OCI-LY3 (cell line): ENCODE measurements at regions not wholly inside any gene's neighbourhood (a gene's known extent, or its start where the extent isn't known, plus 50 kb on each side); places are given as distances from the start of the nearest gene placed in this dataset.

Experiments used
- H2AFZ ChIP-seq: fragments of 200-600, 300-600 bp; shearing (Covaris generic); 2 replicates; pipeline ENCODE4 v1.6.0; 2014; ENCODE audit warnings: antibody characterized with exemption, low read depth, low read length
- H3K27ac ChIP-seq: fragments of 200-600, 300-600 bp; sonication (generic); 2 replicates; pipeline ENCODE4 v1.5.1; 2014; ENCODE audit warnings: mild to moderate bottlenecking, low read length, moderate library complexity, mixed read lengths
- H3K27me3 ChIP-seq: fragments of 200-600, 300-600 bp; sonication (generic); 2 replicates; pipeline ENCODE4 v1.6.1; 2014; ENCODE audit warnings: low read depth, low read length, mixed read lengths
- H3K36me3 ChIP-seq: fragments of 200-600, 300-600 bp; sonication (generic); replicated peaks from 2 replicates; pipeline ENCODE3; 2014; ENCODE audit warnings: low read depth, low read length, mixed read lengths
- H3K4me1 ChIP-seq: fragments of 300-600, 200-600 bp; sonication (generic); 2 replicates; pipeline ENCODE4 v1.6.1; 2014; ENCODE audit warnings: low read length, mixed read lengths
- H3K4me2 ChIP-seq: fragments of 200-600, 300-600 bp; sonication (generic); 2 replicates; pipeline ENCODE4 v1.6.1; 2014; ENCODE audit warnings: low read length, mixed read lengths
- H3K4me3 ChIP-seq: fragments of 300-600, 200-600 bp; sonication (generic); 2 replicates; pipeline ENCODE4 v1.5.1; 2014; ENCODE audit warnings: antibody characterized with exemption, mild to moderate bottlenecking, low read length, moderate library complexity
- H3K79me2 ChIP-seq: fragments of 300-600, 200-600 bp; shearing (Covaris generic); 2 replicates; pipeline ENCODE4 v1.6.1; 2014; ENCODE audit warnings: mild to moderate bottlenecking, low read length, mixed read lengths
- H3K9ac ChIP-seq: fragments of 300-600, 200-600 bp; shearing (Covaris generic); 2 replicates; pipeline ENCODE4 v1.6.0; 2014; ENCODE audit warnings: mild to moderate bottlenecking, low read length, moderate library complexity
- H3K9me3 ChIP-seq: fragments of 200-600, 300-600 bp; shearing (Covaris generic); 2 replicates; pipeline ENCODE4 v1.6.1; 2014; ENCODE audit warnings: low read length, mixed read lengths; ENCODE audit not compliant: insufficient read depth
- H4K20me1 ChIP-seq: fragments of 200-600, 300-600 bp; sonication (generic); 2 replicates; pipeline ENCODE4 v1.6.1; 2016; ENCODE audit warnings: low read length, mixed read lengths; ENCODE audit not compliant: insufficient read depth
- CTCF ChIP-seq: fragments of 200-600, 300-600 bp; sonication (generic); IDR thresholded peaks from 2 replicates; pipeline ENCODE4 v1.5.1; 2014; ENCODE audit warnings: antibody characterized with exemption, low read length, low read depth
- EZH2phosphoT487 ChIP-seq: fragments of 200-600 bp; shearing (Covaris generic); IDR thresholded peaks from 2 replicates; pipeline ENCODE4 v1.6.1; 2018; ENCODE audit warnings: antibody characterized with exemption, mixed run types, low read depth

GRCh38 chr21:28731700-28732321, 260.9 kb downstream of the LTN1 start:
- no peaks in the 10 kb centered on the region for H3K4me1 ChIP-seq
- TF ChIP-seq EZH2phosphoT487 (no peak), CTCF (no peak)
- H3K27ac ChIP-seq, result no peak overlapping the region
- no peaks in the 10 kb centered on the region for H4K20me1 ChIP-seq
- H3K27me3 ChIP-seq, result no peaks in the 10 kb centered on the region
- no peaks in the 10 kb centered on the region for H3K79me2 ChIP-seq
- no peak overlapping the region for H3K4me3 ChIP-seq
- no peak overlapping the region for H3K4me2 ChIP-seq
- H3K36me3 ChIP-seq, result no peaks in the 10 kb centered on the region
- H3K9ac ChIP-seq, result no peak overlapping the region
- H2AFZ ChIP-seq, result no peak overlapping the region
- no peaks in the 10 kb centered on the region for H3K9me3 ChIP-seq

- Histone ChIP-seq H4K20me1 (no peaks in the 10 kb centered on the region), H3K27me3 (no peaks in the 10 kb centered on the region), H2AFZ (no peak overlapping the region), H3K4me2 (no peak overlapping the region), H3K9me3 (no peaks in the 10 kb centered on the region), H3K79me2 (no peaks in the 10 kb centered on the region), H3K4me1 (no peaks in the 10 kb centered on the region), H3K9ac (no peak overlapping the region), H3K27ac (no peak overlapping the region), H3K36me3 (no peaks in the 10 kb centered on the region), H3K4me3 (no peak overlapping the region)
- TF ChIP-seq EZH2phosphoT487 (no peak), CTCF (no peak)
Observed at GRCh38 chr21:28729887-28730286, 262.8 kb downstream of the LTN1 start.

GRCh38 chr21:28727809-28728208, 264.9 kb downstream of the LTN1 start:
- Histone ChIP-seq H3K4me3 (no peak overlapping the region), H2AFZ (no peak overlapping the region), H3K79me2 (no peaks in the 10 kb centered on the region), H3K4me2 (no peak overlapping the region), H3K9me3 (no peaks in the 10 kb centered on the region), H3K4me1 (no peaks in the 10 kb centered on the region), H3K36me3 (no peaks in the 10 kb centered on the region), H3K27ac (no peak overlapping the region), H3K27me3 (no peaks in the 10 kb centered on the region), H4K20me1 (no peaks in the 10 kb centered on the region), H3K9ac (no peak overlapping the region)
- TF ChIP-seq EZH2phosphoT487, result no peak
- TF ChIP-seq CTCF, result no peak

- Histone ChIP-seq H3K27me3 (no peaks in the 10 kb centered on the region), H2AFZ (no peak overlapping the region), H3K9ac (no peak overlapping the region), H3K4me2 (no peak overlapping the region), H3K36me3 (no peaks in the 10 kb centered on the region), H3K79me2 (no peaks in the 10 kb centered on the region), H3K4me1 (no peaks in the 10 kb centered on the region), H3K27ac (no peak overlapping the region), H3K4me3 (no peak overlapping the region), H4K20me1 (no peaks in the 10 kb centered on the region), H3K9me3 (no peaks in the 10 kb centered on the region)
- TF ChIP-seq CTCF, result no peak
- no peak for TF ChIP-seq EZH2phosphoT487
Observed at GRCh38 chr21:28725396-28725795, 267.3 kb downstream of the LTN1 start.
